ENCODE measurements at regions not wholly inside any gene's neighbourhood (a gene's known extent, or its start where the extent isn't known, plus 50 kb on each side); places are given as distances from the start of the nearest gene placed in this dataset.

GRCh38 chr6:141492521-141493284 is 640.0 kb upstream of the GJE1 start:
- no peak for ATAC-seq
- BruUV-seq (replicated peaks), result no TSS peak
- Histone ChIP-seq H3K27ac (ENCODE audit: extremely low read depth, low read depth, low read length) (no peak overlapping the region), H3K4me1 (replicated peaks in 1 of 2; ENCODE audit: control insufficient read depth in 2 of 2, insufficient read depth in 2 of 2, low read length in 2 of 2) (no peaks in the 10 kb centered on the region), H2AFZ (ENCODE audit: low read depth, low read length) (no peak overlapping the region), H3K4me3 (no peak overlapping the region), H4K20me1 (replicated peaks; ENCODE audit: control insufficient read depth, insufficient read depth, low read length) (no peaks in the 10 kb centered on the region), H3K4me2 (ENCODE audit: insufficient read depth, low read length) (no peak overlapping the region), H3K79me2 (ENCODE audit: control insufficient read depth, insufficient read depth, low read length) (no peaks in the 10 kb centered on the region), H3K9me3 (replicated peaks; ENCODE audit: control insufficient read depth, insufficient read depth, low read depth, low read length) (no peaks in the 10 kb centered on the region), H3K36me3 (ENCODE audit: control insufficient read depth, insufficient read depth, low read length) (no peaks in the 10 kb centered on the region), H3K9me1 (ENCODE audit: control insufficient read depth, insufficient read depth, low read length) (no peaks in the 10 kb centered on the region), H3K9ac (ENCODE audit: insufficient read depth in 1 of 2, low read depth in 2 of 2, low read length in 2 of 2) (no peak overlapping the region), H3K27me3 (ENCODE audit: control insufficient read depth in 2 of 2, insufficient read depth in 2 of 2, low read length in 2 of 2) (no peaks in the 10 kb centered on the region; a peak in 1 of 5 replicates)
- FAIRE-seq, result no peak
- 0% methylated on average over 2 of the region's 2 CpGs for WGBS (ENCODE audit: insufficient coverage, low coverage, missing lambda C conversion rate)
- intact Hi-C loops (cut with micrococcal nuclease) (no loop called here), in situ Hi-C loops (cut with MboI) (no loop called here)
- CTCF ChIA-PET (ENCODE audit: low intra/inter-chr PET ratio), result no interaction called here
- TF ChIP-seq FOXJ3 (CRISPR knock-in tag; IDR thresholded peaks at IDR 0.05) (no peak), RBM34 (IDR thresholded peaks at IDR 0.05; ENCODE audit: borderline replicate concordance, insufficient read depth, low read length) (no peak), KLF1 (tag; IDR thresholded peaks at IDR 0.05) (no peak), PML (IDR thresholded peaks at IDR 0.05; ENCODE audit: low read length) (no peak), CEBPZ (IDR thresholded peaks at IDR 0.05; ENCODE audit: borderline replicate concordance, low read depth, low read length) (no peak), WHSC1 (IDR thresholded peaks at IDR 0.05; ENCODE audit: low read length) (no peak), ZNF75A (CRISPR knock-in tag; IDR thresholded peaks at IDR 0.05) (no peak)
- POLR2A ChIA-PET, result no interaction called here
- DNase-seq (ENCODE audit: extremely low read depth in 1 of 4, low spot score in 3 of 4), result no peak

Measured in K562 (cell line).